GM21576 (cell line): ENCODE measurements at regions not wholly inside any gene's neighbourhood (a gene's known extent, or its start where the extent isn't known, plus 50 kb on each side); places are given as distances from the start of the nearest gene placed in this dataset.

Source experiments
- ATAC-seq: cut with Tn5 transposase; IDR thresholded peaks from one replicate; pipeline ENCODE4 v1.9.1; 2021; ENCODE audit warnings: mild to moderate bottlenecking, moderate library complexity; ENCODE audit not compliant: unreplicated experiment

GRCh38 chr20:58071298-58071697 is 157.2 kb downstream of the ANKRD60 start:
- no peak for ATAC-seq

- ATAC-seq, result no peak
Measured at GRCh38 chr20:58070664-58071196, 157.7 kb downstream of the ANKRD60 start.

GRCh38 chr20:58069796-58070663 is 158.4 kb downstream of the ANKRD60 start:
- no peak for ATAC-seq

GRCh38 chr20:58069207-58069606 is 159.2 kb downstream of the ANKRD60 start:
- no peak for ATAC-seq

GRCh38 chr20:58065508-58066361 is 162.7 kb downstream of the ANKRD60 start:
- no peak for ATAC-seq

GRCh38 chr20:58064411-58065010 is 163.9 kb downstream of the ANKRD60 start:
- ATAC-seq, result no peak

- no peak for ATAC-seq
Measured at GRCh38 chr20:58059260-58059544, 169.3 kb downstream of the ANKRD60 start.

- no peak for ATAC-seq
Measured at GRCh38 chr20:58058421-58059259, 169.8 kb downstream of the ANKRD60 start.

GRCh38 chr20:58056921-58057686 is 171.3 kb downstream of the ANKRD60 start:
- ATAC-seq, result no peak

GRCh38 chr20:58056021-58056591 is 172.3 kb downstream of the ANKRD60 start:
- ATAC-seq, result no peak

GRCh38 chr20:58054780-58055373 is 173.6 kb downstream of the ANKRD60 start:
- ATAC-seq, result no peak

- ATAC-seq, result no peak
Measured at GRCh38 chr20:58054082-58054779, 174.2 kb downstream of the ANKRD60 start.

- ATAC-seq, result no peak
Measured at GRCh38 chr20:58053391-58054055, 174.9 kb downstream of the ANKRD60 start.

GRCh38 chr20:58051367-58051766 is 177.1 kb downstream of the ANKRD60 start:
- no peak for ATAC-seq

- no peak for ATAC-seq
Measured at GRCh38 chr20:58048096-58048702, 180.3 kb downstream of the ANKRD60 start.

GRCh38 chr20:58046311-58046710 is 182.1 kb downstream of the ANKRD60 start:
- ATAC-seq, result no peak

GRCh38 chr20:58045579-58045978 is 182.9 kb downstream of the ANKRD60 start:
- ATAC-seq, result no peak
